T-cell (primary cell): ENCODE measurements at regions not wholly inside any gene's neighbourhood (a gene's known extent, or its start where the extent isn't known, plus 50 kb on each side); places are given as distances from the start of the nearest gene placed in this dataset.
"Not testable (repeated sequence)": the region's sequence is repeated elsewhere in the genome, so short reads cannot be mapped to it uniquely, and the experiment has no call there.

ENCODE experiments used
- ATAC-seq, 4 experiments: fragments of 200-7000 bp in 3 of 4; fragments of 150-1000 bp in 1 of 4; cut with Tn5 transposase; replicated peaks in 1 of 4; 1 replicate in 3 of 4; 2 replicates in 1 of 4; pipeline ENCODE4 v1.10.0; 2021; ENCODE audit warnings: moderate library complexity in 3 of 4, mild to moderate bottlenecking in 2 of 4, moderate number of reproducible peaks in 1 of 4
- CTCF ChIA-PET, 2 donors: fragments of 300-600 bp; sonication (Branson Sonifier 250); formaldehyde crosslinking; loops; one replicate each; lab custom pipeline; 2022; ENCODE audit warnings: antibody characterized with exemption in 2 of 2; lab: Charles Lee
- POLR2A ChIA-PET, 2 donors: fragments of 300-600 bp; sonication (Branson Sonifier 250); formaldehyde crosslinking; loops; one replicate each; lab custom pipeline; 2022; ENCODE audit warnings: antibody characterized with exemption in 2 of 2; lab: Charles Lee
- DNase-seq, 35 experiments: peaks; one replicate each; pipeline versions ENCODE4 v3.0.0 to v3.0.0-alpha.2; 2013 to 2023
- H3K27ac ChIP-seq: one replicate; pipeline ENCODE4 v1.5.1; 2013; ENCODE audit warnings: low read length
- H3K27me3 ChIP-seq, 2 experiments: replicated peaks in 1 of 2; 1 replicate in 1 of 2; 2 replicates in 1 of 2; pipeline versions ENCODE4 v1.6.1 to v1.7.0; 2013; ENCODE audit warnings: low read length in 1 of 2, mixed read lengths in 1 of 2; ENCODE audit not compliant: control insufficient read depth in 2 of 2, insufficient read depth in 2 of 2; ENCODE audit errors: extremely low read depth in 1 of 2
- H3K36me3 ChIP-seq, 2 donors: 1 replicate in 1 of 2; 2 replicates in 1 of 2; pipeline versions ENCODE4 v1.6.1 to v1.7.0; 2013; ENCODE audit warnings: low read length in 1 of 2; ENCODE audit not compliant: control insufficient read depth in 2 of 2, insufficient read depth in 1 of 2; ENCODE audit errors: extremely low read depth in 1 of 2
- H3K4me1 ChIP-seq, 2 experiments: 1 replicate in 1 of 2; 2 replicates in 1 of 2; pipeline versions ENCODE4 v1.6.1 to v1.7.0; 2013; ENCODE audit warnings: low read length in 2 of 2, mixed read lengths in 1 of 2; ENCODE audit not compliant: insufficient read depth in 2 of 2, control insufficient read depth in 1 of 2; ENCODE audit errors: extremely low read depth in 1 of 2
- H3K4me3 ChIP-seq, 2 donors: 1 replicate in 1 of 2; 2 replicates in 1 of 2; pipeline versions ENCODE4 v1.5.1 to v1.7.0; 2013; ENCODE audit warnings: mild to moderate bottlenecking in 2 of 2, low read length in 1 of 2, moderate library complexity in 1 of 2; ENCODE audit not compliant: control insufficient read depth in 1 of 2; ENCODE audit errors: extremely low read depth in 1 of 2
- H3K9me3 ChIP-seq: 2 replicates; pipeline ENCODE4 v1.7.0; 2013
- H3K27ac Mint-ChIP-seq, 2 donors: one replicate each; pipeline ENCODE4 v1.8.0; 2020 to 2021; ENCODE audit warnings: mild to moderate bottlenecking in 2 of 2, mixed read lengths in 2 of 2
- H3K27me3 Mint-ChIP-seq, 2 donors: one replicate each; pipeline ENCODE4 v1.8.0; 2021 to 2022; ENCODE audit warnings: mixed read lengths in 2 of 2
- H3K36me3 Mint-ChIP-seq: one replicate; pipeline ENCODE4 v1.8.0; 2021; ENCODE audit warnings: mixed read lengths
- H3K4me1 Mint-ChIP-seq, 3 donors: one replicate each; pipeline ENCODE4 v1.8.0; 2020 to 2022; ENCODE audit warnings: mixed read lengths in 3 of 3, mild to moderate bottlenecking in 1 of 3
- H3K4me3 Mint-ChIP-seq, 3 donors: one replicate each; pipeline ENCODE4 v1.8.0; 2020 to 2022; ENCODE audit warnings: mild to moderate bottlenecking in 3 of 3, mixed read lengths in 3 of 3, moderate library complexity in 3 of 3
- H3K9me3 Mint-ChIP-seq, 3 donors: one replicate each; pipeline ENCODE4 v1.8.0; 2020 to 2022; ENCODE audit warnings: mixed read lengths in 3 of 3
- WGBS: methylation state at CpG from one replicate; pipeline ENCODE4 v1.1.5; 2013; ENCODE audit warnings: missing lambda C conversion rate; ENCODE audit not compliant: insufficient coverage; 5-methylcytosine and 5-hydroxymethylcytosine counted together

DNA sequence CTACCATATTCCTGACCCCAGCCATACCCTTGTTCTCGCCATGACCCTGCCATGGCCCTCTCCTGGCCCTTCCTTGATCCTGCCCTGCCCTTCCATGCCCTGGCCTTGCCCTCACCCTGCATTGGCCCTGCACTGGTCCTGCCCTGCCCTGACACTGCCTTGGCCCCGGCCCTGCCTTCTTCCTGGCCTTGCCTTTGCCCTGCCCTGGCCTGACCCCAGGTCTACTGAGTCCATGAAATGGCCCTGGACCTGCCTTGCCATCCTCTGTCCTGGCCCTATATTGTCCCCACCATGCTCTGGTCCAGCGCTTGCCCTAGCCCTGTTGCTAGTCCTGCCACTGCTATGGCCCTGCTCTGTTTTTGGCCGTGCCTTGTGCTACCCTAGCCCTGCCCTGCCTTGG is 536.1 kb downstream of the FOXD4L6 start:
- H3K27ac Mint-ChIP-seq, H3K4me1 Mint-ChIP-seq, ATAC-seq, DNase-seq, H3K27me3 ChIP-seq, H3K9me3 Mint-ChIP-seq, H3K4me3 ChIP-seq, H3K36me3 ChIP-seq, H3K27ac ChIP-seq, POLR2A ChIA-PET, H3K27me3 Mint-ChIP-seq, H3K4me3 Mint-ChIP-seq, CTCF ChIA-PET, H3K36me3 Mint-ChIP-seq, H3K9me3 ChIP-seq, H3K4me1 ChIP-seq: not testable (repeated sequence)
- WGBS, result 80% methylated on average over 2 of the region's 4 CpGs

DNA sequence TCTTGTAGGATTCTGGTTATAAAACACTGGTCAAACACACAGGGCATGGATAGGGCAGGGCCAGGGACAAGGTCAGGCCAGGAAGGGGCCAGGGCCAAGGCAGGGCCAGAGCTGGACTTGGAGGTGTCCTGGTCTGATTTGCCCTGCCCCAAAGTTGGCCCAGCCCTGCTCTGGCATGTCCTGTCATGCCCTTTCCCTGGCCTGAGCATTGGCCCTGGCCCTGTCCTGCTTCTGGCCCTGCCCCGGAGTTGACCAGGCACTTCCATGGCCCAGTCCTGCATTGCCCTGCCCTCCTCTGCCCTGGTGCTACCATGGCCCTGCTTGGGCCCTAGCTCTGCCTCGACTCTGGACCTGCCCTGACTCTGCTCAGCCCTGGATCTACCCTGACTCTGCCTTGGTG is 536.6 kb downstream of the FOXD4L6 start:
- H3K4me1 Mint-ChIP-seq, result not testable (repeated sequence)
- WGBS, result 83% methylated on average over 1 of the region's 2 CpGs

DNA sequence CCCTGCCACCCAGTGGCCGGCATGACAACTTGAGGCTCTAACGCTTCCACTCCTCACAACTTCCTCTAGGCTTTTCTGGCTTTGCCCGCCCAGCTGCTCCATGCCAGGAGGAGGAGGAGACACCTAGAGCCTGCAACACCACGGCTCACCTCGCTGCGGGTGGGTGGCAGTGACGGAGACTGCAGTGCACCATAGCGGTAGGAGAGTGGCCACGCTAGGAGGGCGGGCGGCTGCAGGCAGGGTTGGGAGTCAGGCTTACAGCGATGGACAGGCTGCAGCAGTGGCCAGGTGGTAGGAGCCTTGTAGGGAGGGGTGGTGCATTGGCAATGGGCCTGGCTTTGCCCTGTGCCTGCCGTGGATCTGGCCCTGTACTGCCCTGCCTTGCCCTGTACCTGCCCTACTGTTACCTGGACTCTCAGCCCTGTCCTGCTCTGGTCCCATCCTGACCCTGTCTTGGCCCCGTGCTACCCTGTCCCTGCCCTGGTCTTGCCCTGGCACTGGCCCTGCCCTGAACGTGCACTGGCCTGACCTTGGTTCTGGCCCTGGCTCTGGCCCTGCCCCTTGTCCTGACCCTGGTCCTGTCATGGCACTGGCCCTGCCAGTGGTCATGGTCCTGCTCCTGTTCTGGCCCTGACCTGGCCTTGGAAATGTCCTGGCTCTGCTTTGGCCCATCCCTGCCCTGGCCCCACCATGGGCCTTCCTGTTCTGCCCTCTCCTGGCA is 540.8 kb downstream of the FOXD4L6 start:
- H3K4me3 ChIP-seq, H3K27ac Mint-ChIP-seq, H3K27ac ChIP-seq, H3K27me3 Mint-ChIP-seq, H3K4me1 Mint-ChIP-seq, DNase-seq, H3K4me1 ChIP-seq, H3K4me3 Mint-ChIP-seq, ATAC-seq, H3K9me3 Mint-ChIP-seq, H3K36me3 Mint-ChIP-seq, H3K27me3 ChIP-seq, POLR2A ChIA-PET, H3K9me3 ChIP-seq, H3K36me3 ChIP-seq, CTCF ChIA-PET: not testable (repeated sequence)
- 93% methylated on average over 8 of the region's 15 CpGs for WGBS

More for the DNA sequence above, 536.6 kb downstream of the FOXD4L6 start:
- H3K9me3 ChIP-seq, H3K27ac ChIP-seq, H3K4me1 ChIP-seq, POLR2A ChIA-PET, H3K27ac Mint-ChIP-seq, CTCF ChIA-PET, H3K27me3 ChIP-seq, H3K4me3 ChIP-seq, H3K9me3 Mint-ChIP-seq, H3K36me3 Mint-ChIP-seq, H3K27me3 Mint-ChIP-seq, H3K36me3 ChIP-seq, ATAC-seq, H3K4me3 Mint-ChIP-seq: not testable (repeated sequence)
- peak in 1 of 35 experiments; percentile 1 for DNase-seq

DNA sequence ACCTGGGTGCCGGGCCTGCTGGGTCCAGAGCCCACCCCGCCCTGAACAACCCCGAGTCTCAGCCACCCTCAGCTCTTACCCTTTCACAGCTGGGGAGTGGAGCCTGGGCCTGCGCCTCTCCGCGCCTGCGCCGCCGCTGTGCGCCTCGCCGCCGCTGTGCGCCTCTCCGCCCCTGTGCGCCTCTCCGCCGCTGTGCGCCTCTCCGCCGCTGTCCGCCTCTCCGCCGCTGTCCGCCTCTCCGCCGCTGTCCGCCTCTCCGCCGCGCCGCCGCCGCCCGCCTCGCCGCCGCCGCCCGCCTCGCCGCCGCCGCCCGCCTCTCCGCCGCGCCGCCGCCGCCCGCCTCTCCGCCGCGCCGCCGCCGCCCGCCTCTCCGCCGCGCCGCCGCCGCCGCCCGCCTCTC is 544.4 kb downstream of the FOXD4L6 start:
- H3K27ac ChIP-seq, H3K4me1 ChIP-seq, POLR2A ChIA-PET, H3K36me3 Mint-ChIP-seq, H3K27me3 ChIP-seq, H3K4me3 ChIP-seq, CTCF ChIA-PET, ATAC-seq, H3K4me1 Mint-ChIP-seq, H3K9me3 Mint-ChIP-seq, H3K27ac Mint-ChIP-seq, H3K27me3 Mint-ChIP-seq, H3K36me3 ChIP-seq, H3K9me3 ChIP-seq: not testable (repeated sequence)
- 57% methylated on average over 14 of the region's 67 CpGs for WGBS
- peak in 1 of 35 experiments; percentile 16 for DNase-seq
- peak overlapping the region in 1 of 3 donors; percentile 36 for H3K4me3 Mint-ChIP-seq

DNA sequence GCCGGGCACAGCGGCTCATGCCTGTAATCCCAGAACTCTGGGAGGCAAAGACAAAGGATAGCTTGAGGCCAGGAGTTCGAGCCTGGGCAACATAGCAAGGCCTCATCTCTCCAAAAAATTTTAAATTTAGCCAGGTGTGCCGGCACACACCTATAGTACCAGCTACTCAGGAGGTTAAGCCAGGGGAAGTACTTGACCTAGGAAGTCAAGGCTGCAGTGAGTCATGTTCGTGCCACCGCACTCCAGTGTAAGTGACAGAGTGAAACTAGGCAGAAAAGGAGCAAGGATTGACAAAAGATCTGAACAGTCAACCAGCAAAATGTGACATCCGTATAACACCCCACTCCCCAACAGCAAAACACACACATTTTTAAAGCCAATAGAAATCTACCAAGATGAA is 545.3 kb downstream of the FOXD4L6 start:
- H3K4me1 Mint-ChIP-seq, H3K9me3 ChIP-seq, CTCF ChIA-PET, H3K4me1 ChIP-seq, H3K4me3 ChIP-seq, H3K27me3 ChIP-seq, H3K36me3 Mint-ChIP-seq, ATAC-seq, H3K27me3 Mint-ChIP-seq, H3K27ac ChIP-seq, H3K27ac Mint-ChIP-seq, H3K36me3 ChIP-seq, POLR2A ChIA-PET, H3K9me3 Mint-ChIP-seq: not testable (repeated sequence)
- DNase-seq, result peak in 1 of 35 experiments; percentile 2
- WGBS, result no CpG with 5 or more reads among the region's 7 CpGs
- peak overlapping the region in 2 of 3 donors; percentile 54 to 60 for H3K4me3 Mint-ChIP-seq

DNA sequence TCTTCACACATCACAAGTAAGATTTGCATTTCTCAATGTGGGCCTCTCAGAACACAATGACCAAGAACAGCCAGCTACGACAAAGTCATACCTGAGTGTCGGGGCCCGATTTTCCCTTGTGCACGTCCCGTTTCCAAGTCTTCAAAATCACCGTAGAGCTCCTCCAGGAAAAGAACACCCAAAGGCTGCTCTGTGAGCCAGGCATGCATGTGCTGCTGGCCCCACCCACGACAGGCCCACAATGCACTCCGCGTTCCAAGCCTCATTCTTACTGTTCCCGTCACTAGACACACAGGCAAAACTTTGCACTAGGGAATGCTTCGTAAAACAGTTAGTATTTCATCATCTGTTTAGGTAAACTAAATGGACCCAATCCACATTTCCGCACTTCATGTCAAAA is 549.6 kb downstream of the FOXD4L6 start:
- H3K4me1 Mint-ChIP-seq, H3K27ac Mint-ChIP-seq, H3K27me3 Mint-ChIP-seq, H3K36me3 Mint-ChIP-seq, POLR2A ChIA-PET, H3K4me1 ChIP-seq, H3K27me3 ChIP-seq, ATAC-seq, H3K27ac ChIP-seq, DNase-seq, H3K4me3 Mint-ChIP-seq, H3K9me3 Mint-ChIP-seq, H3K36me3 ChIP-seq, H3K4me3 ChIP-seq, CTCF ChIA-PET, H3K9me3 ChIP-seq: not testable (repeated sequence)
- 93% methylated on average over 7 of the region's 12 CpGs for WGBS
